A549 (cell line): ENCODE measurements at regions not wholly inside any gene's neighbourhood (a gene's known extent, or its start where the extent isn't known, plus 50 kb on each side); places are given as distances from the start of the nearest gene placed in this dataset.

Experiments used
- ATAC-seq, 2 experiments: fragments of 200-7000 bp in 1 of 2; fragments of >200 bp in 1 of 2; cut with Nextera tagmentation in 1 of 2; cut with Tn5 transposase in 1 of 2; 3 replicates each; pipeline versions ENCODE4 v1.8.0 to v1.9.1; 2018 to 2020; ENCODE audit warnings: mild to moderate bottlenecking in 1 of 2, moderate library complexity in 1 of 2
- CTCF ChIA-PET: fragments of 300-600 bp; sonication (Branson Sonifier 250); formaldehyde crosslinking; extraction: SDS; loops from one replicate; lab custom pipeline; 2021; ENCODE audit warnings: antibody characterized with exemption, inconsistent platforms; lab: Yijun Ruan, JAX
- POLR2A ChIA-PET: fragments of 350-600 bp; formaldehyde crosslinking; extraction: SDS; loops from one replicate; lab custom pipeline; 2021; ENCODE audit warnings: antibody characterized with exemption, inconsistent platforms; lab: Yijun Ruan, JAX
- DNase-seq, 2 experiments: peaks; one replicate each; pipeline versions ENCODE4 v3.0.0 to v3.0.0-alpha.2; 2011 to 2016; ENCODE audit warnings: low read depth in 1 of 2, low spot score in 1 of 2
- FAIRE-seq: peaks from 2 replicates; lab custom pipeline; 2011; peaks lifted over from hg19 to GRCh38; lab: Jason Lieb, UNC
- H3K27ac ChIP-seq, 2 experiments: fragments of >200 bp; sonication (Bioruptor Twin); formaldehyde crosslinking; 3 replicates each; pipeline ENCODE4 v1.5.1; 2016 to 2017
- H3K4me1 ChIP-seq: fragments of >200 bp; sonication (Bioruptor Twin); formaldehyde crosslinking; 3 replicates; pipeline ENCODE4 v1.6.1; 2016
- H3K4me2 ChIP-seq: fragments of >200 bp; sonication (Bioruptor Twin); formaldehyde crosslinking; 3 replicates; pipeline ENCODE4 v1.6.1; 2016
- H3K4me3 ChIP-seq: fragments of >200 bp; sonication (Bioruptor Twin); formaldehyde crosslinking; 3 replicates; pipeline ENCODE4 v1.5.1; 2016
- H3K9me3 ChIP-seq: fragments of >200 bp; sonication (Bioruptor Twin); formaldehyde crosslinking; 3 replicates; pipeline ENCODE4 v1.6.1; 2016
- BHLHE40 ChIP-seq: IDR thresholded peaks from 2 replicates; pipeline ENCODE4 v1.6.1; 2012; ENCODE audit warnings: low read depth, low read length, inconsistent platforms
- CBX8 ChIP-seq: fragments of 200-600 bp; sonication (generic); IDR thresholded peaks from 2 replicates; pipeline ENCODE4 v1.6.1; 2016
- CTCF ChIP-seq: fragments of >200 bp; sonication (Bioruptor Twin); formaldehyde crosslinking; IDR thresholded peaks from 3 replicates; pipeline ENCODE4 v1.5.1; 2016
- EP300 ChIP-seq, 2 experiments: fragments of >200 bp; sonication (Bioruptor Twin); formaldehyde crosslinking; IDR thresholded peaks; 2 replicates in 1 of 2; 3 replicates in 1 of 2; pipeline ENCODE4 v1.6.1; 2016 to 2017
- FOSB ChIP-seq: fragments of 250-450 bp; sonication (Bioruptor Pico); IDR thresholded peaks from 2 replicates; pipeline ENCODE4 v1.5.0; 2020; ENCODE audit warnings: mild to moderate bottlenecking, moderate library complexity
- FOSL2 ChIP-seq, 2 experiments: fragments of 450-650 bp in 1 of 2; fragments of >200 bp in 1 of 2; sonication (Bioruptor Twin) in 1 of 2; formaldehyde crosslinking; IDR thresholded peaks; 2 replicates each; pipeline versions ENCODE4 v1.5.0 to v1.6.1; 2016 to 2020; ENCODE audit warnings: mild to moderate bottlenecking in 1 of 2, moderate library complexity in 1 of 2
- HDAC2 ChIP-seq: fragments of 200-600 bp; sonication (generic); IDR thresholded peaks from 2 replicates; pipeline ENCODE4 v1.6.1; 2016
- HES2 ChIP-seq: fragments of >200 bp; sonication (Bioruptor Twin); formaldehyde crosslinking; IDR thresholded peaks from 2 replicates; pipeline ENCODE4 v1.6.1; 2016
- HEYL ChIP-seq: fragments of 250-450 bp; sonication (Bioruptor Pico); IDR thresholded peaks from 2 replicates; pipeline ENCODE4 v1.8.0; 2021; ENCODE audit warnings: mild to moderate bottlenecking, moderate library complexity
- HOXB13 ChIP-seq: fragments of 250-450 bp; sonication (Bioruptor Pico); IDR thresholded peaks from 2 replicates; pipeline ENCODE4 v1.5.0; 2020; ENCODE audit warnings: low read depth, mild to moderate bottlenecking, moderate library complexity
- JUNB ChIP-seq: fragments of >200 bp; sonication (Bioruptor Twin); formaldehyde crosslinking; IDR thresholded peaks from 2 replicates; pipeline ENCODE4 v1.6.1; 2016
- KDM5A ChIP-seq: fragments of 200-600 bp; sonication (generic); IDR thresholded peaks from 2 replicates; pipeline ENCODE4 v1.6.1; 2016; ENCODE audit warnings: antibody characterized with exemption, mild to moderate bottlenecking
- MAZ ChIP-seq: fragments of 150-350 bp; IDR thresholded peaks from 2 replicates; pipeline ENCODE4 v1.6.1; 2014; ENCODE audit warnings: antibody characterized with exemption, low read depth, low read length, borderline replicate concordance
- MYC ChIP-seq: IDR thresholded peaks from 2 replicates; pipeline ENCODE4 v1.6.1; 2012; ENCODE audit warnings: mild to moderate bottlenecking, inconsistent platforms, low read length, improper control_type of control experiment, borderline replicate concordance
- NFE2L2 ChIP-seq: fragments of 150-350 bp; conservative IDR thresholded peaks from 2 replicates; pipeline ENCODE4 v1.6.1; 2014; ENCODE audit warnings: low read length
- NPAS2 ChIP-seq: fragments of 250-450 bp; sonication (Bioruptor Pico); IDR thresholded peaks from 2 replicates; pipeline ENCODE4 v1.8.0; 2022; ENCODE audit warnings: mild to moderate bottlenecking, moderate library complexity, borderline replicate concordance
- POLR2AphosphoS2 ChIP-seq: conservative IDR thresholded peaks from 2 replicates; pipeline ENCODE4 v1.6.1; 2012; ENCODE audit warnings: low read length, improper control_type of control experiment, inconsistent platforms
- RAD21 ChIP-seq, 2 experiments: fragments of >200 bp in 1 of 2; sonication (Bioruptor Twin) in 1 of 2; formaldehyde crosslinking in 1 of 2; IDR thresholded peaks in 1 of 2; conservative IDR thresholded peaks in 1 of 2; 2 replicates in 1 of 2; 3 replicates in 1 of 2; pipeline ENCODE4 v1.6.1; 2012 to 2018; ENCODE audit warnings: inconsistent platforms in 1 of 2
- RCOR1 ChIP-seq: fragments of 150-350 bp; IDR thresholded peaks from 2 replicates; pipeline ENCODE4 v1.6.1; 2014; ENCODE audit warnings: antibody characterized with exemption, low read length, low read depth
- RFX5 ChIP-seq: fragments of 450-650 bp; IDR thresholded peaks from 2 replicates; pipeline ENCODE4 v1.7.1; 2014; ENCODE audit warnings: antibody characterized with exemption, mild to moderate bottlenecking, moderate library complexity
- RNF2 ChIP-seq: fragments of 200-600 bp; sonication (generic); IDR thresholded peaks from 2 replicates; pipeline ENCODE4 v1.6.1; 2016; ENCODE audit warnings: low read depth, mild to moderate bottlenecking, antibody characterized with exemption, moderate library complexity, borderline replicate concordance
- SMC3 ChIP-seq: fragments of >200 bp; sonication (Bioruptor Twin); formaldehyde crosslinking; IDR thresholded peaks from 3 replicates; pipeline ENCODE4 v1.6.1; 2018; ENCODE audit warnings: inconsistent platforms
- TFCP2L1 ChIP-seq: fragments of 250-450 bp; sonication (Bioruptor Pico); IDR thresholded peaks from 2 replicates; pipeline ENCODE4 v1.5.0; 2021; ENCODE audit warnings: mild to moderate bottlenecking
- TP53 ChIP-seq: fragments of 250-450 bp; sonication (Bioruptor Pico); IDR thresholded peaks from 2 replicates; pipeline ENCODE4 v1.5.0; 2021; ENCODE audit warnings: mild to moderate bottlenecking, moderate library complexity
- ZNF302 ChIP-seq: fragments of 250-450 bp; sonication (Bioruptor Pico); IDR thresholded peaks from 2 replicates; pipeline ENCODE4 v1.9.0; 2021; ENCODE audit warnings: inconsistent platforms, mild to moderate bottlenecking, moderate library complexity
- ZSCAN20 ChIP-seq: fragments of 250-450 bp; sonication (Bioruptor Pico); IDR thresholded peaks from 2 replicates; pipeline ENCODE4 v1.8.0; 2022; ENCODE audit warnings: mild to moderate bottlenecking, moderate library complexity
- WGBS: methylation state at CpG from one replicate; pipeline ENCODE4 v1.1.6; 2017; ENCODE audit errors: missing lambda C conversion rate; 5-methylcytosine and 5-hydroxymethylcytosine counted together
- TF ChIP-seq, protein P1 (sequence below): fragments of 150-350 bp; IDR thresholded peaks from 2 replicates; pipeline ENCODE4 v1.6.1; 2014; ENCODE audit warnings: low read depth, mild to moderate bottlenecking, low read length
- TF ChIP-seq, protein P2 (sequence below): IDR thresholded peaks from 2 replicates; pipeline ENCODE4 v1.6.1; 2012; ENCODE audit warnings: low read depth, borderline replicate concordance
- TF ChIP-seq, protein P3 (sequence below): fragments of 450-650 bp; IDR thresholded peaks from 2 replicates; pipeline ENCODE4 v1.6.1; 2014; ENCODE audit warnings: antibody characterized with exemption

GRCh38 chr2:6017736-6018286 lies 325.6 kb downstream of the SOX11 start:
- WGBS: 19% methylated on average over 8 of the region's 8 CpGs
- CTCF ChIA-PET: no interaction called here
- TF ChIP-seq RFX5: no peak
- TF ChIP-seq NFE2L2: no peak
- TF ChIP-seq HOXB13 (CRISPR knock-in tag): no peak
- TF ChIP-seq, protein P1, sequence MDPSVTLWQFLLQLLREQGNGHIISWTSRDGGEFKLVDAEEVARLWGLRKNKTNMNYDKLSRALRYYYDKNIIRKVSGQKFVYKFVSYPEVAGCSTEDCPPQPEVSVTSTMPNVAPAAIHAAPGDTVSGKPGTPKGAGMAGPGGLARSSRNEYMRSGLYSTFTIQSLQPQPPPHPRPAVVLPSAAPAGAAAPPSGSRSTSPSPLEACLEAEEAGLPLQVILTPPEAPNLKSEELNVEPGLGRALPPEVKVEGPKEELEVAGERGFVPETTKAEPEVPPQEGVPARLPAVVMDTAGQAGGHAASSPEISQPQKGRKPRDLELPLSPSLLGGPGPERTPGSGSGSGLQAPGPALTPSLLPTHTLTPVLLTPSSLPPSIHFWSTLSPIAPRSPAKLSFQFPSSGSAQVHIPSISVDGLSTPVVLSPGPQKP: no peak
- no peak for TF ChIP-seq MAZ
- TF ChIP-seq POLR2AphosphoS2: no peak
- no peak for TF ChIP-seq EP300 (IDR thresholded peaks at IDR 0.05)
- no peak for TF ChIP-seq NPAS2 (CRISPR knock-in tag)
- no peak for TF ChIP-seq CTCF
- no peak for TF ChIP-seq CBX8
- no peak for TF ChIP-seq SMC3
- no peak for TF ChIP-seq MYC
- TF ChIP-seq HDAC2: no peak
- TF ChIP-seq BHLHE40: no peak
- TF ChIP-seq FOSL2 (IDR thresholded peaks at IDR 0.05): no peak
- TF ChIP-seq FOSL2 (CRISPR knock-in tag; IDR thresholded peaks at IDR 0.05): no peak
- no peak for TF ChIP-seq HES2
- no peak for TF ChIP-seq ZNF302 (CRISPR knock-in tag)
- no peak for TF ChIP-seq FOSB
- POLR2A ChIA-PET: no interaction called here
- no peak for DNase-seq
- no peak for ATAC-seq
- FAIRE-seq: no peak
- H3K27ac ChIP-seq: no peak overlapping the region
- no peaks in the 10 kb centered on the region for H3K4me1 ChIP-seq
- no peak overlapping the region for H3K4me2 ChIP-seq
- H3K9me3 ChIP-seq: no peaks in the 10 kb centered on the region; the same call in 1 of the 3 replicates
- no peak overlapping the region for H3K4me3 ChIP-seq

GRCh38 chr2:6024229-6024628 lies 332.0 kb downstream of the SOX11 start:
- ChIA-PET POLR2A (no interaction called here), CTCF (no interaction called here)
- no peak for DNase-seq
- Histone ChIP-seq H3K27ac (no peak overlapping the region), H3K4me3 (no peak overlapping the region), H3K4me1 (no peaks in the 10 kb centered on the region), H3K4me2 (no peak overlapping the region), H3K9me3 (no peaks in the 10 kb centered on the region)
- TF ChIP-seq CTCF (no peak), EP300 (IDR thresholded peaks at IDR 0.05) (no peak), HES2 (no peak), ZSCAN20 (CRISPR knock-in tag) (no peak), TFCP2L1 (CRISPR knock-in tag) (no peak), KDM5A (no peak), MAZ (no peak), NFE2L2 (no peak), TP53 (CRISPR knock-in tag) (no peak), CBX8 (no peak), RNF2 (no peak), RAD21 (conservative IDR thresholded peaks at IDR 0.05 in 1 of 2, IDR thresholded peaks at IDR 0.05 in 1 of 2) (no peak), HEYL (no peak), JUNB (no peak), RCOR1 (no peak)
- TF ChIP-seq, protein P2, sequence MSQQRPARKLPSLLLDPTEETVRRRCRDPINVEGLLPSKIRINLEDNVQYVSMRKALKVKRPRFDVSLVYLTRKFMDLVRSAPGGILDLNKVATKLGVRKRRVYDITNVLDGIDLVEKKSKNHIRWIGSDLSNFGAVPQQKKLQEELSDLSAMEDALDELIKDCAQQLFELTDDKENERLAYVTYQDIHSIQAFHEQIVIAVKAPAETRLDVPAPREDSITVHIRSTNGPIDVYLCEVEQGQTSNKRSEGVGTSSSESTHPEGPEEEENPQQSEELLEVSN: no peak
- TF ChIP-seq, protein P1: no peak
- TF ChIP-seq, protein P3, sequence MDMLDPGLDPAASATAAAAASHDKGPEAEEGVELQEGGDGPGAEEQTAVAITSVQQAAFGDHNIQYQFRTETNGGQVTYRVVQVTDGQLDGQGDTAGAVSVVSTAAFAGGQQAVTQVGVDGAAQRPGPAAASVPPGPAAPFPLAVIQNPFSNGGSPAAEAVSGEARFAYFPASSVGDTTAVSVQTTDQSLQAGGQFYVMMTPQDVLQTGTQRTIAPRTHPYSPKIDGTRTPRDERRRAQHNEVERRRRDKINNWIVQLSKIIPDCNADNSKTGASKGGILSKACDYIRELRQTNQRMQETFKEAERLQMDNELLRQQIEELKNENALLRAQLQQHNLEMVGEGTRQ: no peak
- FAIRE-seq: no peak
- 26% methylated on average over 2 of the region's 2 CpGs for WGBS
- no peak for ATAC-seq
